HG03039 (cell line): ENCODE measurements at regions not wholly inside any gene's neighbourhood (a gene's known extent, or its start where the extent isn't known, plus 50 kb on each side); places are given as distances from the start of the nearest gene placed in this dataset.

Experiments
- ATAC-seq: cut with Tn5 transposase; IDR thresholded peaks from one replicate; pipeline ENCODE4 v1.9.1; 2021; ENCODE audit warnings: mild to moderate bottlenecking, moderate library complexity; ENCODE audit not compliant: unreplicated experiment

GRCh38 chr22:47376322-47376700, 613.9 kb downstream of the TBC1D22A start:
- no peak for ATAC-seq

GRCh38 chr22:47375621-47376321, 613.3 kb downstream of the TBC1D22A start:
- no peak for ATAC-seq

GRCh38 chr22:47374901-47375575, 612.6 kb downstream of the TBC1D22A start:
- no peak for ATAC-seq

- ATAC-seq, result no peak
Observed at GRCh38 chr22:47374273-47374771, 611.9 kb downstream of the TBC1D22A start.

- ATAC-seq, result no peak
Observed at GRCh38 chr22:47373648-47374272, 611.3 kb downstream of the TBC1D22A start.

GRCh38 chr22:47372596-47373385, 610.3 kb downstream of the TBC1D22A start:
- ATAC-seq, result no peak

GRCh38 chr22:47372111-47372581, 609.7 kb downstream of the TBC1D22A start:
- ATAC-seq, result no peak

GRCh38 chr22:47371263-47372090, 609.0 kb downstream of the TBC1D22A start:
- no peak for ATAC-seq

GRCh38 chr22:47370448-47371262, 608.2 kb downstream of the TBC1D22A start:
- ATAC-seq, result no peak

GRCh38 chr22:47369431-47370015, 607.1 kb downstream of the TBC1D22A start:
- no peak for ATAC-seq

GRCh38 chr22:47369020-47369419, 606.6 kb downstream of the TBC1D22A start:
- ATAC-seq, result no peak

GRCh38 chr22:47367993-47368945, 605.8 kb downstream of the TBC1D22A start:
- ATAC-seq, result no peak

- ATAC-seq, result no peak
Observed at GRCh38 chr22:47367107-47367690, 604.7 kb downstream of the TBC1D22A start.

- no peak for ATAC-seq
Observed at GRCh38 chr22:47366026-47366767, 603.7 kb downstream of the TBC1D22A start.

- no peak for ATAC-seq
Observed at GRCh38 chr22:47361247-47361646, 598.8 kb downstream of the TBC1D22A start.

GRCh38 chr22:47357493-47357892, 595.0 kb downstream of the TBC1D22A start:
- ATAC-seq, result no peak

- no peak for ATAC-seq
Observed at GRCh38 chr22:47357086-47357485, 594.6 kb downstream of the TBC1D22A start.
